Neutrophil (primary cell): ENCODE measurements at regions not wholly inside any gene's neighbourhood (a gene's known extent, or its start where the extent isn't known, plus 50 kb on each side); places are given as distances from the start of the nearest gene placed in this dataset.

Experiments
- H3K27ac ChIP-seq: fragments of 200-600 bp; sonication (generic); 2 replicates; pipeline ENCODE4 v1.5.1; 2016; ENCODE audit warnings: mild to moderate bottlenecking, moderate library complexity
- H3K27me3 ChIP-seq: fragments of 200-600 bp; sonication (generic); 2 replicates; pipeline ENCODE4 v1.6.0; 2016; ENCODE audit warnings: mild to moderate bottlenecking
- H3K36me3 ChIP-seq: fragments of 200-600 bp; sonication (generic); 2 replicates; pipeline ENCODE4 v1.5.1; 2017
- H3K4me1 ChIP-seq, 2 experiments: fragments of 200-600 bp in 1 of 2; sonication (generic) in 1 of 2; 1 replicate in 1 of 2; 2 replicates in 1 of 2; pipeline versions ENCODE4 v1.5.1 to v1.6.1; 2013 to 2016; ENCODE audit warnings: low read depth in 1 of 2, low read length in 1 of 2, mild to moderate bottlenecking in 1 of 2, moderate library complexity in 1 of 2; ENCODE audit not compliant: control insufficient read depth in 1 of 2, insufficient read depth in 1 of 2
- H3K4me3 ChIP-seq, 2 experiments: fragments of 200-600 bp in 1 of 2; sonication (generic) in 1 of 2; 1 replicate in 1 of 2; 2 replicates in 1 of 2; pipeline ENCODE4 v1.5.1; 2013 to 2016; ENCODE audit warnings: low read depth in 1 of 2, low read length in 1 of 2, mild to moderate bottlenecking in 1 of 2, moderate library complexity in 1 of 2
- H3K9me3 ChIP-seq: fragments of 200-600 bp; sonication (generic); 2 replicates; pipeline ENCODE4 v1.5.1; 2016
- TF ChIP-seq, protein P1 (sequence below): fragments of 200-600 bp; sonication (generic); IDR thresholded peaks from 2 replicates; pipeline ENCODE4 v1.5.1; 2016; ENCODE audit warnings: antibody characterized with exemption

GRCh38 chr6:1044040-1044836 is 267.7 kb upstream of the FOXQ1 start:
- no peaks in the 10 kb centered on the region for H3K36me3 ChIP-seq
- H3K9me3 ChIP-seq = no peaks in the 10 kb centered on the region
- no peaks in the 10 kb centered on the region for H3K4me1 ChIP-seq
- TF ChIP-seq, protein P1, sequence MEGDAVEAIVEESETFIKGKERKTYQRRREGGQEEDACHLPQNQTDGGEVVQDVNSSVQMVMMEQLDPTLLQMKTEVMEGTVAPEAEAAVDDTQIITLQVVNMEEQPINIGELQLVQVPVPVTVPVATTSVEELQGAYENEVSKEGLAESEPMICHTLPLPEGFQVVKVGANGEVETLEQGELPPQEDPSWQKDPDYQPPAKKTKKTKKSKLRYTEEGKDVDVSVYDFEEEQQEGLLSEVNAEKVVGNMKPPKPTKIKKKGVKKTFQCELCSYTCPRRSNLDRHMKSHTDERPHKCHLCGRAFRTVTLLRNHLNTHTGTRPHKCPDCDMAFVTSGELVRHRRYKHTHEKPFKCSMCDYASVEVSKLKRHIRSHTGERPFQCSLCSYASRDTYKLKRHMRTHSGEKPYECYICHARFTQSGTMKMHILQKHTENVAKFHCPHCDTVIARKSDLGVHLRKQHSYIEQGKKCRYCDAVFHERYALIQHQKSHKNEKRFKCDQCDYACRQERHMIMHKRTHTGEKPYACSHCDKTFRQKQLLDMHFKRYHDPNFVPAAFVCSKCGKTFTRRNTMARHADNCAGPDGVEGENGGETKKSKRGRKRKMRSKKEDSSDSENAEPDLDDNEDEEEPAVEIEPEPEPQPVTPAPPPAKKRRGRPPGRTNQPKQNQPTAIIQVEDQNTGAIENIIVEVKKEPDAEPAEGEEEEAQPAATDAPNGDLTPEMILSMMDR = no peak
- H3K27me3 ChIP-seq = peaks cover 52% of the 10 kb centered on the region
- H3K4me3 ChIP-seq = no peak overlapping the region
- H3K27ac ChIP-seq = no peak overlapping the region

- no peak overlapping the region for H3K4me3 ChIP-seq
- TF ChIP-seq, protein P1 = no peak
- H3K36me3 ChIP-seq = no peaks in the 10 kb centered on the region
- no peak overlapping the region for H3K27ac ChIP-seq
- peaks cover 45% of the 10 kb centered on the region for H3K27me3 ChIP-seq
- no peaks in the 10 kb centered on the region for H3K4me1 ChIP-seq
- no peaks in the 10 kb centered on the region for H3K9me3 ChIP-seq
Measured at GRCh38 chr6:1043458-1043836, 268.5 kb upstream of the FOXQ1 start.

GRCh38 chr6:1042583-1043457 is 269.1 kb upstream of the FOXQ1 start:
- TF ChIP-seq, protein P1 = no peak
- H3K27ac ChIP-seq = no peak overlapping the region
- no peaks in the 10 kb centered on the region for H3K4me1 ChIP-seq
- H3K4me3 ChIP-seq = no peak overlapping the region
- no peaks in the 10 kb centered on the region for H3K36me3 ChIP-seq
- peaks cover 39% of the 10 kb centered on the region for H3K27me3 ChIP-seq
- no peaks in the 10 kb centered on the region for H3K9me3 ChIP-seq

GRCh38 chr6:1040393-1040792 is 271.5 kb upstream of the FOXQ1 start:
- H3K36me3 ChIP-seq = no peaks in the 10 kb centered on the region
- H3K4me1 ChIP-seq = no peaks in the 10 kb centered on the region
- H3K27ac ChIP-seq = no peak overlapping the region
- peaks cover 28% of the 10 kb centered on the region for H3K27me3 ChIP-seq
- TF ChIP-seq, protein P1 = no peak
- no peaks in the 10 kb centered on the region for H3K9me3 ChIP-seq
- no peak overlapping the region for H3K4me3 ChIP-seq

GRCh38 chr6:1039746-1040145 is 272.2 kb upstream of the FOXQ1 start:
- Histone ChIP-seq H3K9me3 (no peaks in the 10 kb centered on the region), H3K4me3 (no peak overlapping the region), H3K36me3 (no peaks in the 10 kb centered on the region), H3K27ac (no peak overlapping the region), H3K27me3 (peaks cover 24% of the 10 kb centered on the region), H3K4me1 (no peaks in the 10 kb centered on the region)
- TF ChIP-seq, protein P1 = no peak
